MCF 10A (cell line): ENCODE measurements at regions not wholly inside any gene's neighbourhood (a gene's known extent, or its start where the extent isn't known, plus 50 kb on each side); places are given as distances from the start of the nearest gene placed in this dataset.
"Not testable (repeated sequence)": the region's sequence is repeated elsewhere in the genome, so short reads cannot be mapped to it uniquely, and the experiment has no call there.

Experiments
- BruUV-seq: library from RNA; stranded (reverse); fragments of 400-500 nt; replicated peaks from 2 replicates; lab custom pipeline; 2021; lab: Mats Ljungman, UMichigan
- CTCF ChIA-PET: fragments of 300-600 bp; sonication (Branson Sonifier 250); formaldehyde crosslinking; extraction: SDS; loops from one replicate; lab custom pipeline; 2021; ENCODE audit warnings: antibody characterized with exemption, inconsistent platforms; lab: Yijun Ruan, JAX
- POLR2A ChIA-PET: fragments of 300-600, 350-650 bp; sonication (Branson Sonifier 250); formaldehyde crosslinking; extraction: SDS; loops from one replicate; lab custom pipeline; 2020; ENCODE audit warnings: antibody characterized with exemption, inconsistent platforms; lab: Yijun Ruan, JAX
- DNase-seq: peaks from one replicate; pipeline ENCODE4 v3.0.0-alpha.2; 2018; ENCODE audit not compliant: unreplicated experiment
- H3K27ac Mint-ChIP-seq: one replicate; pipeline ENCODE4 v1.8.0; 2022; ENCODE audit warnings: mild to moderate bottlenecking, low read depth, mixed read lengths; ENCODE audit not compliant: unreplicated experiment
- H3K27me3 Mint-ChIP-seq: one replicate; pipeline ENCODE4 v1.8.0; 2022; ENCODE audit warnings: mixed read lengths; ENCODE audit not compliant: insufficient read depth, unreplicated experiment
- H3K36me3 Mint-ChIP-seq: one replicate; pipeline ENCODE4 v1.8.0; 2022; ENCODE audit warnings: mild to moderate bottlenecking, moderate library complexity, mixed read lengths; ENCODE audit not compliant: insufficient read depth, unreplicated experiment
- H3K4me1 Mint-ChIP-seq: one replicate; pipeline ENCODE4 v1.8.0; 2022; ENCODE audit warnings: mixed read lengths; ENCODE audit not compliant: insufficient read depth, unreplicated experiment
- H3K4me3 Mint-ChIP-seq: one replicate; pipeline ENCODE4 v1.8.0; 2022; ENCODE audit warnings: mild to moderate bottlenecking, moderate library complexity, mixed read lengths; ENCODE audit not compliant: unreplicated experiment
- H3K9me3 Mint-ChIP-seq: one replicate; pipeline ENCODE4 v1.8.0; 2022; ENCODE audit warnings: mixed read lengths; ENCODE audit not compliant: unreplicated experiment
- intact Hi-C: fragments of 100-400 bp; cut with micrococcal nuclease; formaldehyde crosslinking; loops from 2 replicates; pipeline ENCODE4 v1.14.1; 2022
- TF ChIP-seq, protein P1 (sequence below): fragments of 200-600 bp; IDR thresholded peaks from one replicate; pipeline ENCODE4 v1.8.0; 2022; ENCODE audit warnings: antibody characterized with exemption, mild to moderate bottlenecking; ENCODE audit not compliant: unreplicated experiment

GRCh38 chr4:83201761-83202160 is 82.8 kb downstream of the COQ2 start:
- intact Hi-C loops = no loop called here
- no peaks in the 10 kb centered on the region for H3K4me1 Mint-ChIP-seq
- no peaks in the 10 kb centered on the region for H3K27me3 Mint-ChIP-seq
- ChIA-PET CTCF (no interaction called here), POLR2A (no interaction called here)
- no peak overlapping the region for H3K4me3 Mint-ChIP-seq
- TF ChIP-seq, protein P1, sequence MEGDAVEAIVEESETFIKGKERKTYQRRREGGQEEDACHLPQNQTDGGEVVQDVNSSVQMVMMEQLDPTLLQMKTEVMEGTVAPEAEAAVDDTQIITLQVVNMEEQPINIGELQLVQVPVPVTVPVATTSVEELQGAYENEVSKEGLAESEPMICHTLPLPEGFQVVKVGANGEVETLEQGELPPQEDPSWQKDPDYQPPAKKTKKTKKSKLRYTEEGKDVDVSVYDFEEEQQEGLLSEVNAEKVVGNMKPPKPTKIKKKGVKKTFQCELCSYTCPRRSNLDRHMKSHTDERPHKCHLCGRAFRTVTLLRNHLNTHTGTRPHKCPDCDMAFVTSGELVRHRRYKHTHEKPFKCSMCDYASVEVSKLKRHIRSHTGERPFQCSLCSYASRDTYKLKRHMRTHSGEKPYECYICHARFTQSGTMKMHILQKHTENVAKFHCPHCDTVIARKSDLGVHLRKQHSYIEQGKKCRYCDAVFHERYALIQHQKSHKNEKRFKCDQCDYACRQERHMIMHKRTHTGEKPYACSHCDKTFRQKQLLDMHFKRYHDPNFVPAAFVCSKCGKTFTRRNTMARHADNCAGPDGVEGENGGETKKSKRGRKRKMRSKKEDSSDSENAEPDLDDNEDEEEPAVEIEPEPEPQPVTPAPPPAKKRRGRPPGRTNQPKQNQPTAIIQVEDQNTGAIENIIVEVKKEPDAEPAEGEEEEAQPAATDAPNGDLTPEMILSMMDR = no peak
- no peaks in the 10 kb centered on the region for H3K9me3 Mint-ChIP-seq
- H3K36me3 Mint-ChIP-seq = no peaks in the 10 kb centered on the region
- no TSS peak for BruUV-seq
- no peak overlapping the region for H3K27ac Mint-ChIP-seq
- DNase-seq = no peak

GRCh38 chr4:83197555-83198235 is 83.2 kb upstream of the PLAC8 start:
- BruUV-seq = no TSS peak
- H3K36me3 Mint-ChIP-seq = no peaks in the 10 kb centered on the region
- intact Hi-C loops = no loop called here
- H3K4me1 Mint-ChIP-seq = no peaks in the 10 kb centered on the region
- no peak overlapping the region for H3K4me3 Mint-ChIP-seq
- TF ChIP-seq, protein P1 = no peak
- CTCF ChIA-PET = interaction anchor here (1.0 to 1.2 kb wide), 2 partner anchors 24 to 161 kb away, joined by 3 read pairs; no protein-coding TSS in a partner anchor
- H3K27ac Mint-ChIP-seq = no peak overlapping the region
- H3K27me3 Mint-ChIP-seq = no peaks in the 10 kb centered on the region
- H3K9me3 Mint-ChIP-seq = peaks cover 7% of the 10 kb centered on the region
- POLR2A ChIA-PET = interaction anchor here (1.2 kb wide), 1 partner anchor 59 kb away, joined by 8 read pairs; no protein-coding TSS in a partner anchor
- no peak for DNase-seq

GRCh38 chr4:83196921-83197320 is 82.4 kb upstream of the PLAC8 start:
- Mint-ChIP-seq H3K4me1 (no peaks in the 10 kb centered on the region), H3K9me3 (peaks cover 7% of the 10 kb centered on the region), H3K27me3 (no peaks in the 10 kb centered on the region), H3K4me3 (no peak overlapping the region), H3K36me3 (no peaks in the 10 kb centered on the region), H3K27ac (peak overlapping the region; percentile 18)
- DNase-seq = no peak
- TF ChIP-seq, protein P1 = no peak
- no TSS peak for BruUV-seq
- POLR2A ChIA-PET = no interaction called here
- intact Hi-C loops = no loop called here
- CTCF ChIA-PET = interaction anchor here (0.7 to 1.2 kb wide), 3 partner anchors 22 to 160 kb away, joined by 3 read pairs; no protein-coding TSS in a partner anchor

DNA sequence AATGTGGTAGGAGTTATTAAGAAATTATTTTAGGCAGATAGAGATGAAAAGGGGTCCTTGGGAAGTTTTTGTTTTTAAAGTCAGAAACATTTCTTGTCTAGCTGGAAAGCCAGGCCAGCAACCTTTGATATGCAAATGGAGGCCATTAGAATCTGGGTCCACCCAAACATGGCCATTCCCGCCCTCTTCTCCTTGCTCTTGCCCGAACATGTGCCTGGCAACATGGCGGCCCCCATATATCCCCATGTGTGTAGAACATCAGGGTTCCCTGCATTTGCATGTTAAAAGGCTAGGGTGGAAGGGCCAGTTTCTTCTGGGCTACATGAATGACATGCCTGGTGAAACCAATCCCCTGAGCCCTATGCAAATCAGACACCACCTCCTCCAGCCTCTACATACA is 80.7 kb upstream of the PLAC8 start:
- Mint-ChIP-seq H3K36me3 (no peaks in the 10 kb centered on the region), H3K9me3 (peaks cover 7% of the 10 kb centered on the region), H3K27ac (no peak overlapping the region), H3K27me3 (no peaks in the 10 kb centered on the region), H3K4me3 (no peak overlapping the region), H3K4me1 (no peaks in the 10 kb centered on the region)
- TF ChIP-seq, protein P1 = no peak
- ChIA-PET CTCF (interaction anchor here (0.6 to 1.0 kb wide), 2 partner anchors 26 to 96 kb away, joined by 3 read pairs; no protein-coding TSS in a partner anchor), POLR2A (no interaction called here)
- BruUV-seq = no TSS peak
- intact Hi-C loops = no loop called here
- DNase-seq = no peak

DNA sequence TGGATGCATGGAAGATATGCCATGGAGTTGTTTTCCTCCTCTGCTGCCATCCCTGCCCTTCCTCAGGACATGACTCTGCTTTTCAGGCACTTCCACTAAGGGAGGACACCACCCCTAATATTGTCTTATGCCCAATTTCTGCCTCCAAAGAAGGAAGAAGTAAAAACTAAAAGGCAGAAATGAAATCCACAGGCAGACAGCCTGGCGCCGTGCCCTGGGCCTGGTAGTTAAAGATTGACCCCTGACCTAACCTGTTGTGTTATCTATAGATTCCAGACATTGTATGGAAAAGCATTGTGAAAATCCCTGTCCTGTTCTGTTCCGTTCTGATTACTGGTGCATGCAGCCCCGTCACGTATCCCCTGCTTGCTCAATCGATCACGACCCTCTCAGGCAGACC is 80.1 kb upstream of the PLAC8 start:
- H3K36me3 Mint-ChIP-seq, DNase-seq, BruUV-seq, H3K4me1 Mint-ChIP-seq, H3K4me3 Mint-ChIP-seq, H3K9me3 Mint-ChIP-seq, POLR2A ChIA-PET, H3K27me3 Mint-ChIP-seq, intact Hi-C loops, CTCF ChIA-PET, H3K27ac Mint-ChIP-seq: not testable (repeated sequence)
